GM18867 (cell line): ENCODE measurements at regions not wholly inside any gene's neighbourhood (a gene's known extent, or its start where the extent isn't known, plus 50 kb on each side); places are given as distances from the start of the nearest gene placed in this dataset.
"Not testable (repeated sequence)": the region's sequence is repeated elsewhere in the genome, so short reads cannot be mapped to it uniquely, and the experiment has no call there.

Source experiments
- ATAC-seq: cut with Tn5 transposase; IDR thresholded peaks from one replicate; pipeline ENCODE4 v1.9.1; 2021; ENCODE audit warnings: mild to moderate bottlenecking, moderate library complexity; ENCODE audit not compliant: unreplicated experiment

GRCh38 chr10:83476211-83476610, 663.1 kb upstream of the GHITM start:
- ATAC-seq = no peak

GRCh38 chr10:83489161-83489560, 650.1 kb upstream of the GHITM start:
- no peak for ATAC-seq

DNA sequence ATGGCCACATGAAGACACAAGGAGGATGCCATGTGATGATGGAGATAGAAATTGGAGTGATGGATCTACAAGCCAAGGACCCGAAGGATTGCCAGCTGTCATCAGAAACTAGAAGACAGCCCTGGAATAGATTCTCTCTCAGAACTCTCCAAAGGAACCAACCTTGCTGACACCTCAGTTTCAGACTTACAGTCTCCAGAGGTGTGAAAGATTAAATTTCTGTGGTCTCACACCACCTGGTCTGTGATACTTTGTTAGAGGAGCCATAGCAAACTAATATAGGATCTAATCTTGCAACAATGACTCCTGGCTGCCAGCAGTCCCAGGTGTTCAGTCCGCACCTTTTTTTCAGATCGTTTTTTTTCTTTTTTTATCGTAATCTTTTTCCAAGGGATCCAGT, 647.3 kb upstream of the GHITM start:
- ATAC-seq = peak; percentile 91

DNA sequence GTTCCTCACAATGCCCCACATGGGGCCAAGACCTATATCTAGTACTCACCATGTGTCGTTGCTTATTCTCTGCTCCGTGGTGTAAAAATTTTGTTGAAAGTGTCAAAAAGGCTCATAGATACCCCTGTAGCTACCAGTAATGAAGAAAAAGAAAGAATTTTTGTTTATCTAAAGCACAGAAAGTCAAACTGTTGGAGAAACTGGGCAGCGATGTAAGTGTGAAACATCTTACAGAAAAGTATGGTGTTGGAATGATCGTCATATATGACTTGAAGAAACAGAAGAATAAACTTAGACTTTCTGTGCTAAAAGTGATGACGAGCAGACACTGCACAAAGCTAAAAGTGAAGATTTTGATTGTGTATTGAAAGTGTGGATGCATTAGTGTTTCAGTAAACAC, 626.6 kb upstream of the GHITM start:
- ATAC-seq = no peak

- no peak for ATAC-seq
Measured at GRCh38 chr10:83515001-83515400, 624.3 kb upstream of the GHITM start.

DNA sequence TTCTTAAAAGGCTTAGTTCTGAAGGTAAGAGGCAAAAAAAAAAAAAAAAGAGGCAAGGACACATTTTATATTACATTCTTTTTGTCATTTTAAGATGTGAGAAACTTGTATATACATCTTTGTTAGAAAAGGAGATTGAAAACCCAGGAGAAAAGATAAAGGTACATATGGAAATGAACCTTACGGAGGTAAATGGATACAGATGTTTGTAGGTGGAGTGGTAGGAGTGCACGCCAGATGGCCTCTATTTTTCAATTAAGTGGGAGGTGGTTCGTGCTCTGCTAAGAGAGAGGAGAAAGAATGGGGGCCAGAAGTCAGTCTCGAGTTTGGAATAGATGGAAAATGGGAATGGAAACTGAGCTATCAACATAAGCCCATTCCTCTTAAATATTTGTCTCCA, 622.5 kb upstream of the GHITM start:
- ATAC-seq = no peak

GRCh38 chr10:83517456-83517855, 621.9 kb upstream of the GHITM start:
- ATAC-seq = no peak

DNA sequence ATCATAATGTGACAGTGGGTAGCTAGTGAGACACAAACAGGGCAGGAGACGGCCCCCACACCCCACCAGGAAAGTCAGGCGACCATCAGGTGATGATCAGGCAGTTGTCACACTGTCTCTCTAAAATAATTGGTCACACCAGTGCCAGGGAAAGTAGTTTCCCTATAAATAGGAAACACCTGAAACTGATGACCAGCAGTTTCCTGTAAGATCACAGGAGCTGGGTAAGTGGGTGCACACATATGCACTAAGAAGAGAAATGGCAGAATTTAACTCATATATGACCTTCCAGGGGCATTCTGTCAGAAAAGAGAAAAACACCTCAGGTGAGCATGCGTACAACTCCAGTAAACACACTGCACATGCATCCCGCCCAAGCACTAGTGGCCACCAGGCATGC, 620.5 kb upstream of the GHITM start:
- ATAC-seq = no peak

GRCh38 chr10:83520386-83520785, 618.9 kb upstream of the GHITM start:
- not testable (repeated sequence) for ATAC-seq

DNA sequence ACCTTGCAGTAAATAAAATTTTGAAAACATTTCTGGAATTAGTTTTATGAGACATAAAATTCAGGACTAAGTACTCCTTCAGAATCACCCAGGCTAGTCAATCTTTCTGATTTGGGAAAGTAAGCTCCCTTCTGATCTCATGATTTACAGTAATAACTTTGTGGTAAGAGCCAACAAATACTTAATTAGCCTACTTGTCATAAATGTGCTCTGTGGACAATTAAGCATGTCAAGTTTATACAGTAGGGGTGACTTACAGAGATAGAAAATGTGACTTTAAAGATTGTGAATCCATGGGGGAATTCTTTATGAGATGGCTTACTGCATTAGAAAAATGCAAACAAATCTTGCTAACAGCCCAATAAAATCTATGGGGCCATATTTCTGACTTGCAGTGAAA, 616.9 kb upstream of the GHITM start:
- ATAC-seq = no peak

- no peak for ATAC-seq
Measured at GRCh38 chr10:83522881-83523386, 616.4 kb upstream of the GHITM start.

DNA sequence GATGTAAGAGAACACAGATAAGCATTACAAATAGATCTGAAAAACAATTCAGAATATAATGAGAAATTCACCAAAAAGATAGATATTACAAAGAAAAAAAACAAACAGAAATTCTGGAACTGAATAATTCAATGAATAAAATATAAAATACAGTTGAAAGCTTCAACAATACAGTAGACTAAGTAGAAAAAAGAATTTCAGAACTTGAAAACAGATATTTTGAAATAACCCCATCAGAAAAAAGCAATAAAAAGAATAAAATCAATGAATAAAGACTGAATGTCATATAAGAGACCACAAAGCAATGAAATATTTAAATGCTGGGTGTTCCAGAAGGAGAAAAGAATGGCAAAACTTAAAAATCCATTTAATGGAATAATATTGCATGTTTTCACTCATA, 611.4 kb upstream of the GHITM start:
- no peak for ATAC-seq

DNA sequence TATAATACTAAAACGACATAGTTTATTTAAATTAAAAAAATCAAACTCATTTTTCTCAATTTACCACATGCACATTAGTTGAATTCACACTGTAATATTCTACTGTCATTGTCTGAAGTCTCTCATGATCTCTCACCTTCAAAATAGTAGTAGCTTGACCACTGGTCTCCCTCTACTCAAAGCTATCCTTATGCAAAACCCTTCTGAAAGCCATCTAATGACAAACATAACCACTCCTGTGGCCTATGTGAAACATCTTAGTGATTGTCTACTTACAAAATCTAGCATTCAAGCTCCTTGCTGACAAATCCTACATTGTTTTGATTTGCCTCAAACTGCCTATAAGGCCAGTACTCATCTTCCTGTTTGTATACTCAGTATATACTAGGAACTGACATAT, 606.0 kb upstream of the GHITM start:
- peak; percentile 96 for ATAC-seq

DNA sequence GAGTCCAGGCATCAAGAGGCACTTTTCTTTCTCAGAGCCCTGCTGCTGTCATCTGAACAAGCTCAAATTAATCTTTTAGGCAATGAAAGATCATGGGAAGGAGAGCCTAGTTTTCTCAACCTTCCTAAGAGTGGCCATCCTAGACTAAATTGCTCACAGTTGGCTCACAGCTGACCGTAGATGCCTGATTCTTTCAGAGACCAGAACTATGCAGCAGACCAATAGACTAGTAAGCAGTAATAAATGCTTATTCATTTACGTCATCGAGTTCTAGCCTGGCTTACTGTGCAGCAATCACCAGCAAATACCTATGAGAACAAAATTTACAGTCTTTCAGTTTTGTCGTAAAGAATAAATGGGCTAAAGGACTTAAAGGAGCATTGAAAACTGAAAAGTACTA, 602.9 kb upstream of the GHITM start:
- ATAC-seq = no peak

DNA sequence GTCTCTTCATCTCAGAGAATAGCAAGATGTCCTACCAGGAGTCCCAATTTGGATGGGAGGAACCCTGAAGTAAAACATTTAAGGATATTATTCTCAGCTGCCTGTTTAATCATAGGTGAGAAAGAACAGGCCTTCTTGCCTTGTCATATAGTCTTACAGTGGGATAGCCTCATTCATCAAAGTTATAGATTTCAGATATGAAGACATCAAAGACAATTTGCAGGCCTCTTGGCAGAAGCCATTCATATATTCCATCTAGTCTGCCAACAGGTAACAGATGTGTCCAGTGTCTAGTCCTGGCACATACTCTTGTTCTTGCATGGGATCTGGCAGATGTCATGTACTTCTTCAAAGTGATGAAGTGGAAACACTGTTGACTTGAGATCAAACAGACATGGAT, 601.3 kb upstream of the GHITM start:
- ATAC-seq = no peak

DNA sequence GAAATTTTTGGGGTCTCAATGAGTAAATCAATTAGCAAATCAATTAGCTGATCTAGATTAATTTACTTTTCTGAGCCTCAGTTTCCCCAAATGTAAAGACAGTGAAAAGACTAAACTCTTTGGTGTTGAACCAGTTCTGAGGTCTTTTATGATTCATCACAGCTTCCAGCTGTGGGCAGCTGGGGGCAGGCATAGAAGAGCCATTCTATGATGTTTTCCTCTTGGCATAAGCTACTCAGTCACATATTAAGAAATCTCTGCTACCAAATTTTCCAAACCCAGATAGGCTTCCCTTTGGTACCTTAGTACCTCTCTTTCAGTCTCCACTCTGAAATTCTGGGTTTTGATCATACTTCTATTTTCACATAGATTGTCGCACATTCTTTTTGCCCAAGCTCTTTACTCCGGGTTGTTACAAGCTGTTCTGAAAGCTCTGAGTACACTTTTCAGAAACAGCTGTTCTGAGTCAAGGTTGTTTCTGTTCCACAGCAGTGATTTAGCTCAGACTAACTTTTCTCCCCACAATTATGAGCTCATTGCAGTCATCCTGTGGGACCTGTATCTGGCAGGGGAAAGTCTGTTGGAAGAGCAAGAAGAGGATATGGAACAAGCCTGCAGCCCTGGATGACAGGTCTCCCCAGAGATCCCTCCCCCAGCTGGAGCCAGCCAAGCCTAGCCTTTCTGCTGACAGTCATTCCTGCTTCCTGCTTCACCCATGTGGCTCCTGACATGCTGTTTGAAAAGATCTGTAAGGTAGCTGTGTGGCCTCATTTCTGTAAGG, 599.6 kb upstream of the GHITM start:
- peak; percentile 65 for ATAC-seq

GRCh38 chr10:83541046-83541445, 598.3 kb upstream of the GHITM start:
- ATAC-seq = no peak

DNA sequence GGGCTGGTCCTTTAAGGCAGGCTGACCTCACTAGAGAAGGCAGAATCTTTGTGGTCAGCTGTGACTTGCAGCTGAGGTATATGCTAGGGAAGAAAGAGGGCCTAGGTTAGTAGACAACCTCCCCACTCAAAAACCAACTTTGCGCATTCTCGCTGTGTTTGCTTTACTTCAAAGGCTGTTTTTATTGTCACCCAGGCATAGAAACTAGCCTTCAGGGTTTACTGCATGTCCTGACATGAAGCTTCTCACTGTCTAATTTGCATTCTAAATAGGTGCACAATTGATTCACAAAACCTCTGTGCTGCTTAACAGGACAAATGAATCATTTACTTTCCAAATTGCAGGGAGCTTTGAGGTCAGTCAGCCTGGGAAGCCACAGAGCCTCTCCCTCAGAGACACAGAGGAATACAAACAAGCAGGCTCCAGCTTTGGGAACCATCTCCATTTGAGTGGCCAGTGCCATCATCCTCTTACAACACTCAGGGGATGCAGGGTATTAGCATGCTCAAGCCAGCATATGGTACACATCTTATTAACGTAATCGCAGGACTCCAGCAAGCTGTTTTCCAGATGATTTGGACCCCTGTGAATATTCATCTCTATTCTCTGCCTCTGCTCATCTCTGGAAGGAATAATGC, 596.4 kb upstream of the GHITM start:
- ATAC-seq = peak; percentile 73

DNA sequence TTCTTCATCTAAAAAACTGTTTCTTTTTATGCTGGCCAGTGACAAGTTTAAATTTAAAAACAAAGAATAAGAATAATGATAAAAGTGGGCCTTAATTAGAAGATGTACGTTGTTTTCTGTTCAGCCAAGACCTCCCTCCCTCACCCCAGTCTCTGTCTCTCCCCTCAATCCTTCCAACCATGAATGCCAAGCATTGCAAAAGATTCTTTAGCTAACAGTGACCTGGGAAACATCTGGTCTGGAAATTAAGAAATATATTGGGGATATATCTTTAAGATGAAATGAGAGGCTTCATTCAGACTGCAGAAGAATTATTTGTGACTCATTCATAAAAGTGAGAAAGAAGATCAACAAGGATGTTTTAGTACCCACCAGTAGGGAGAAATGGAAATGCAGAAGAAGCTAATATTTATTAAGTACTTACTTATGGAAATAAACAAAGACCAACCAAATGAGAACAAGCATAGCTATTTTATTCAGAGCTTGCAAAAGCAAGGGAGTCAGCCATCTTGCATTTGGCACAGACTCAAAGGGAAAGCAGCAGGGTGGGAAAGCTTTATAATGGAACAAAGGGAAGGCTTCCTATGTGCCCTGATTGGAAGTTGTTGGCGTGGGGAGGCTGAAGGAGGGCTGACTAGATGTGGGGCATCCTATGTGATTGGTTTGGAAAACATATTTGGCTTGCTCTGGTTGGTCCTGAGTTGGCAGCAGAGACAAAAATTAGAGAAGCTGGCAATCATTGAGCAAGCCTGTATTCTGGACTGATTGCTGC, 595.4 kb upstream of the GHITM start:
- no peak for ATAC-seq

- no peak for ATAC-seq
Measured at GRCh38 chr10:83545901-83546391, 593.4 kb upstream of the GHITM start.

GRCh38 chr10:83551190-83551589, 588.1 kb upstream of the GHITM start:
- ATAC-seq = not testable (repeated sequence)

GRCh38 chr10:83553366-83553765, 585.9 kb upstream of the GHITM start:
- ATAC-seq = no peak
